Colonic mucosa (tissue), 4 donors: ENCODE measurements at regions not wholly inside any gene's neighbourhood (a gene's known extent, or its start where the extent isn't known, plus 50 kb on each side); places are given as distances from the start of the nearest gene placed in this dataset.

Experiments
- DNase-seq: peaks from one replicate; pipeline ENCODE4 v3.0.0-alpha.2; 2020
- H3K27ac ChIP-seq: fragments of 200-600 bp; one replicate; pipeline ENCODE4 v1.8.0; 2021
- H3K27me3 ChIP-seq: fragments of 200-600 bp; one replicate; pipeline ENCODE4 v1.8.0; 2021
- H3K36me3 ChIP-seq: fragments of 200-600 bp; one replicate; pipeline ENCODE4 v1.8.0; 2021
- H3K4me1 ChIP-seq: fragments of 200-600 bp; one replicate; pipeline ENCODE4 v1.8.0; 2021; ENCODE audit warnings: mild to moderate bottlenecking
- H3K4me3 ChIP-seq: fragments of 200-600 bp; one replicate; pipeline ENCODE4 v1.8.0; 2021
- H3K9ac ChIP-seq, 2 donors: one replicate each; pipeline ENCODE4 v1.7.0; 2013; ENCODE audit warnings: control low read depth in 2 of 2, low read depth in 2 of 2, low read length in 2 of 2
- H3K9me3 ChIP-seq: fragments of 200-600 bp; one replicate; pipeline ENCODE4 v1.8.0; 2021
- intact Hi-C: fragments of 100-400 bp; cut with DNase I; formaldehyde crosslinking; loops from one replicate; pipeline ENCODE4 v1.14.1; 2022
- TF ChIP-seq, protein P1 (sequence below): fragments of 200-600 bp; IDR thresholded peaks from one replicate; pipeline ENCODE4 v1.8.0; 2022; ENCODE audit warnings: antibody characterized with exemption, mild to moderate bottlenecking
- donor health status: healthy.
- donor health status: DM: no; HTN: no; CAD: no.
- donor health status: DM: no; HTN: no; CAD: no.

DNA sequence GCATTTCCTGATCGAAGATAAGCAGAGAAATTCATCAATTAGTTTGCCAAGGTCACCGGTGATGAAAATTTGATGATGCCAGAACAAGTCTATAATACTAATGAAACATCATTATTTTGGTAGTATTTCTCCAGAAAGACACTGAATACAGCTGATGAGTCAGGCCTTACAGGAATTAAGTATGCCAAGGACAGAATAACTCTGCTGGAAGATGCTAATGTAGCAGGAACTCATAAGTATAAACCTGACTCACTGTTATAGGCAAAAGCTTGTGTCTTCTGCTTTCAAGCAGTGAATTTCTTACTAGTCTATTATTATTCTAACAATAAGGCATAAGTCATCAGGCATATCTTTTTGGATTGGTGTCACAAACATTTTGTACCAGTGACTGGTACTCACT lies 1825.1 kb upstream of the IGFBP7 start:
- Histone ChIP-seq H3K4me1 (no peaks in the 10 kb centered on the region), H3K4me3 (no peak overlapping the region), H3K27me3 (no peaks in the 10 kb centered on the region), H3K36me3 (no peaks in the 10 kb centered on the region), H3K9ac (no peak overlapping the region), H3K9me3 (no peaks in the 10 kb centered on the region), H3K27ac (no peak overlapping the region)
- intact Hi-C loops = no loop called here
- TF ChIP-seq, protein P1, sequence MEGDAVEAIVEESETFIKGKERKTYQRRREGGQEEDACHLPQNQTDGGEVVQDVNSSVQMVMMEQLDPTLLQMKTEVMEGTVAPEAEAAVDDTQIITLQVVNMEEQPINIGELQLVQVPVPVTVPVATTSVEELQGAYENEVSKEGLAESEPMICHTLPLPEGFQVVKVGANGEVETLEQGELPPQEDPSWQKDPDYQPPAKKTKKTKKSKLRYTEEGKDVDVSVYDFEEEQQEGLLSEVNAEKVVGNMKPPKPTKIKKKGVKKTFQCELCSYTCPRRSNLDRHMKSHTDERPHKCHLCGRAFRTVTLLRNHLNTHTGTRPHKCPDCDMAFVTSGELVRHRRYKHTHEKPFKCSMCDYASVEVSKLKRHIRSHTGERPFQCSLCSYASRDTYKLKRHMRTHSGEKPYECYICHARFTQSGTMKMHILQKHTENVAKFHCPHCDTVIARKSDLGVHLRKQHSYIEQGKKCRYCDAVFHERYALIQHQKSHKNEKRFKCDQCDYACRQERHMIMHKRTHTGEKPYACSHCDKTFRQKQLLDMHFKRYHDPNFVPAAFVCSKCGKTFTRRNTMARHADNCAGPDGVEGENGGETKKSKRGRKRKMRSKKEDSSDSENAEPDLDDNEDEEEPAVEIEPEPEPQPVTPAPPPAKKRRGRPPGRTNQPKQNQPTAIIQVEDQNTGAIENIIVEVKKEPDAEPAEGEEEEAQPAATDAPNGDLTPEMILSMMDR = no peak
- DNase-seq = no peak

DNA sequence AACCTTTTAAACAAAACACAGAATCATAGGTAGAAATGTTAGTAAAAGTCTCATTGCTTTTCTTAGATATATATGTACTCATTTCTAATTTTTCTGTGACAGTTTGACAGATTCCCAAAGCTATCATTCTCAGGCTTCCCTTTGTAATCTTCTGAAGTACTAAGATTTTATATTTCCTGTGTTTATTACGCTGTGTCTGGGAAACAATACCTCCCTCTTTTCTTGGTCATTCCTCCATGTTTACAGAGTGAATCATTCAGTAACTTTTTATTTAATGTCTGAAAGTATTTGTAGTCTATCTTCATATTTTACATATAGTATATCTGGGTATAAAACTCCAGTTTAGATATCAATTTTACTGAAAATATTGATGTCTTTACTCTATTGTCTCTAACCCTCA lies 1826.3 kb upstream of the IGFBP7 start:
- H3K9ac ChIP-seq = no peak overlapping the region
- TF ChIP-seq, protein P1 = no peak
- no peak overlapping the region for H3K4me3 ChIP-seq
- H3K27ac ChIP-seq = no peak overlapping the region
- H3K27me3 ChIP-seq = no peaks in the 10 kb centered on the region
- H3K9me3 ChIP-seq = no peaks in the 10 kb centered on the region
- no peak for DNase-seq
- no peaks in the 10 kb centered on the region for H3K4me1 ChIP-seq
- intact Hi-C loops = no loop called here
- no peaks in the 10 kb centered on the region for H3K36me3 ChIP-seq

DNA sequence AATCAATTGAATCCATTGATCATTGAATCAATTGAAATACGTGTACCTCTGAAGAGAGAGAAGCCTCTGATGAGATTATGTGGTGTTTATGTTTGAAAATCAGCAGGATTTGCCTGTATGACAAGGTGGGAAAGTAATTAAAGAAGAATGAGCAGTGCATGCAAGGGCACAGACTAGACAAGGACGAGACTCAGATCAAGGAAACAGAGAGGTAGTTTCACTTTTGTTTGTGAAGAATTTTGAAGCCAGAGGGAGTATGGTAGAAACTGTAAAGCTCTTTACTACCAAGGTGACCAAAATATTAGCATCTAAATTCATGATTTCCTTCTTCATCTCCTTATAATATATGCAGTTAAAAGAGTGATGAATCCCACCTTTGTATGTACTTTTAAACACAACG lies 1830.0 kb upstream of the IGFBP7 start:
- H3K27ac ChIP-seq = no peak overlapping the region
- TF ChIP-seq, protein P1 = no peak
- H3K4me1 ChIP-seq = no peaks in the 10 kb centered on the region
- H3K4me3 ChIP-seq = no peak overlapping the region
- H3K36me3 ChIP-seq = no peaks in the 10 kb centered on the region
- DNase-seq = no peak
- intact Hi-C loops = no loop called here
- H3K9ac ChIP-seq = no peak overlapping the region
- no peaks in the 10 kb centered on the region for H3K9me3 ChIP-seq
- no peaks in the 10 kb centered on the region for H3K27me3 ChIP-seq

DNA sequence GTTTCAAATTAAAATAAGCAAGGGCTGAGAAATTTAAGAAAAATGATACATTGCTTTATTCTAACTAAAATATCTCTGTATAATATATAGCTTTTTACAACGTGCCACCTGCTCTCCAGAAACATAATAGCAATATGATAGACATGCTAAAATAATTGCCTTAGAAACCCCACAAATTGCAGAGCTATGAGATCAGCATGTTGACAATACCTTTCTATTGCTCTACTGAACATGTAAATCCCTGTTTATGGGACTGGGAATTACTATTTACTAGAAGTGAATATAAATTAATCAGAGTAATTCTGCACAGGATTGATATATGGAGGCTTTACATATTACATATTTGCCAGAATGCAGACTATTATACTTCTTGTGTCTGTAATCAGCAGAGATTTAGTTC lies 1831.1 kb upstream of the IGFBP7 start:
- Histone ChIP-seq H3K36me3 (no peaks in the 10 kb centered on the region), H3K4me3 (no peak overlapping the region), H3K27ac (no peak overlapping the region), H3K9me3 (no peaks in the 10 kb centered on the region), H3K9ac (no peak overlapping the region), H3K27me3 (no peaks in the 10 kb centered on the region), H3K4me1 (no peaks in the 10 kb centered on the region)
- intact Hi-C loops = no loop called here
- no peak for DNase-seq
- TF ChIP-seq, protein P1 = no peak

GRCh38 chr4:58953575-58953974 lies 1843.4 kb upstream of the IGFBP7 start:
- Histone ChIP-seq H3K9me3 (no peaks in the 10 kb centered on the region), H3K4me3 (no peak overlapping the region), H3K9ac (no peak overlapping the region), H3K4me1 (no peaks in the 10 kb centered on the region), H3K27me3 (no peaks in the 10 kb centered on the region), H3K27ac (no peak overlapping the region), H3K36me3 (no peaks in the 10 kb centered on the region)
- TF ChIP-seq, protein P1 = no peak
- DNase-seq = no peak
- intact Hi-C loops = no loop called here

GRCh38 chr4:58957711-58958110 lies 1847.5 kb upstream of the IGFBP7 start:
- DNase-seq = no peak
- Histone ChIP-seq H3K9ac (no peak overlapping the region), H3K9me3 (no peaks in the 10 kb centered on the region), H3K36me3 (no peaks in the 10 kb centered on the region), H3K4me1 (no peaks in the 10 kb centered on the region), H3K27me3 (no peaks in the 10 kb centered on the region), H3K27ac (no peak overlapping the region), H3K4me3 (no peak overlapping the region)
- intact Hi-C loops = no loop called here
- TF ChIP-seq, protein P1 = no peak
